Panc1 (cell line): ENCODE measurements at regions not wholly inside any gene's neighbourhood (a gene's known extent, or its start where the extent isn't known, plus 50 kb on each side); places are given as distances from the start of the nearest gene placed in this dataset.

Experiments used
- ATAC-seq: fragments of 200-7000 bp; cut with Tn5 transposase; 2 replicates; pipeline ENCODE4 v1.9.1; 2020; ENCODE audit warnings: mild to moderate bottlenecking, moderate library complexity
- BruUV-seq: library from RNA; stranded (reverse); fragments of 400-500 nt; replicated peaks from 2 replicates; lab custom pipeline; 2021; lab: Mats Ljungman, UMichigan
- CTCF ChIA-PET: fragments of 300-600 bp; sonication (Branson Sonifier 250); formaldehyde crosslinking; loops from one replicate; lab custom pipeline; 2022; ENCODE audit warnings: antibody characterized with exemption; lab: Charles Lee
- POLR2A ChIA-PET: fragments of 300-600 bp; sonication (Branson Sonifier 250); formaldehyde crosslinking; loops from one replicate; lab custom pipeline; 2022; ENCODE audit warnings: antibody characterized with exemption; lab: Charles Lee
- DNase-seq: peaks from one replicate; pipeline ENCODE4 v3.0.0-alpha.2; 2010; ENCODE audit warnings: low read depth, low spot score
- H3K27ac ChIP-seq: 2 replicates; pipeline ENCODE4 v1.5.1; 2011; ENCODE audit warnings: mild to moderate bottlenecking, low read length, inconsistent platforms
- H3K27me3 ChIP-seq: fragments of 200-500 bp; sonication (Bioruptor generic); 2 replicates; pipeline ENCODE4 v1.6.0; 2014; ENCODE audit warnings: low read length, inconsistent platforms; ENCODE audit not compliant: control insufficient read depth, insufficient read depth
- H3K36me3 ChIP-seq: fragments of 200-500 bp; sonication (Bioruptor generic); 2 replicates; pipeline ENCODE4 v1.5.1; 2014; ENCODE audit warnings: inconsistent platforms, mild to moderate bottlenecking, low read length, moderate library complexity; ENCODE audit not compliant: control insufficient read depth, insufficient read depth
- H3K4me1 ChIP-seq: 2 replicates; pipeline ENCODE4 v1.5.1; 2011; ENCODE audit warnings: inconsistent platforms, mild to moderate bottlenecking, low read length, moderate library complexity; ENCODE audit not compliant: control insufficient read depth, insufficient read depth
- H3K4me3 ChIP-seq, 2 experiments: 2 replicates each; pipeline ENCODE4 v1.5.1; 2011 to 2012; ENCODE audit warnings: low read depth in 2 of 2, low read length in 2 of 2, mild to moderate bottlenecking in 2 of 2, inconsistent platforms in 1 of 2, moderate library complexity in 1 of 2
- H3K9me3 ChIP-seq: fragments of 200-500 bp; sonication (Bioruptor generic); 2 replicates; pipeline ENCODE4 v1.5.1; 2014; ENCODE audit warnings: low read depth, mild to moderate bottlenecking, inconsistent platforms, low read length, moderate library complexity; ENCODE audit not compliant: control insufficient read depth, insufficient read depth
- POLR2AphosphoS5 ChIP-seq: IDR thresholded peaks from 2 replicates; pipeline ENCODE4 v1.6.1; 2012; ENCODE audit warnings: mild to moderate bottlenecking, low read depth, low read length, moderate library complexity
- SIN3A ChIP-seq: IDR thresholded peaks from 2 replicates; pipeline ENCODE4 v1.6.1; 2012; ENCODE audit warnings: low read depth, mild to moderate bottlenecking, low read length, moderate library complexity, borderline replicate concordance; ENCODE audit not compliant: insufficient read depth
- TCF7L2 ChIP-seq: IDR thresholded peaks from 2 replicates; pipeline ENCODE4 v1.6.1; 2011; ENCODE audit warnings: mild to moderate bottlenecking, low read depth, low read length, inconsistent platforms
- in situ Hi-C: cut with HindIII; loops from 2 replicates; pipeline ENCODE4 v1.10.0; 2016; ENCODE audit warnings: low sequenced_read_pairs, low pct_unique_long_range_greater_than_20kb
- intact Hi-C: fragments of 100-400 bp; cut with micrococcal nuclease; formaldehyde crosslinking; loops from one replicate; pipeline ENCODE4 v1.10.0; 2022; ENCODE audit not compliant: unreplicated experiment
- TF ChIP-seq, protein P1 (sequence below), 2 experiments: IDR thresholded peaks; 2 replicates each; pipeline ENCODE4 v1.6.1; 2011 to 2012; ENCODE audit warnings: low read depth in 2 of 2, control low read depth in 1 of 2, low read length in 1 of 2, mild to moderate bottlenecking in 1 of 2, moderate library complexity in 1 of 2; ENCODE audit not compliant: insufficient read depth in 1 of 2
- TF ChIP-seq, protein P2 (sequence below): fragments of 450-650 bp; IDR thresholded peaks from 2 replicates; pipeline ENCODE4 v1.5.1; 2017; ENCODE audit warnings: mild to moderate bottlenecking

DNA sequence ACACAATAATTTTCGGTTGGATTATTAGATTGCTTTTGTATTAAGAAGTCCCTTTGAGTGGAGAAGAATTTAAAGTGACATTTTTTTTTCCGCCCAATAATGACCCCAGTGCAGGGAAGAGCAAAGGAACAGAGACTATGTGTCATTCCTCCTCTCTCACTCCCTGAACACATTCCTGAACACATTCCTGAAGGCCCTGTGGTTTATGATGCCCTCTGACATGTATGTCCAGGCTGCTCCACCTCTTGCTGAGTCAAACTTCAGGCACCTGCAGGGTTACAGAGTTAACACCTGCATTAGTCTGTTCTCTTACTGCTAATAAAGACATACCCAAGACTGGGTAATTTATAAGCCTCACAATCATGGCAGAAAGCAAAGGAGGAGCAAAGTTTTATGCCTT, 704.0 kb upstream of the LRRN3 start:
- ATAC-seq (no peak), DNase-seq (peak; percentile 8)
- in situ Hi-C loops: no loop called here
- Histone ChIP-seq H3K36me3 (no peaks in the 10 kb centered on the region), H3K4me1 (no peaks in the 10 kb centered on the region), H3K27ac (no peak overlapping the region), H3K9me3 (no peaks in the 10 kb centered on the region), H3K4me3 (no peak overlapping the region), H3K27me3 (no peaks in the 10 kb centered on the region)
- ChIA-PET CTCF (no interaction called here), POLR2A (no interaction called here)
- no peak for TF ChIP-seq TCF7L2
- TF ChIP-seq, protein P1, sequence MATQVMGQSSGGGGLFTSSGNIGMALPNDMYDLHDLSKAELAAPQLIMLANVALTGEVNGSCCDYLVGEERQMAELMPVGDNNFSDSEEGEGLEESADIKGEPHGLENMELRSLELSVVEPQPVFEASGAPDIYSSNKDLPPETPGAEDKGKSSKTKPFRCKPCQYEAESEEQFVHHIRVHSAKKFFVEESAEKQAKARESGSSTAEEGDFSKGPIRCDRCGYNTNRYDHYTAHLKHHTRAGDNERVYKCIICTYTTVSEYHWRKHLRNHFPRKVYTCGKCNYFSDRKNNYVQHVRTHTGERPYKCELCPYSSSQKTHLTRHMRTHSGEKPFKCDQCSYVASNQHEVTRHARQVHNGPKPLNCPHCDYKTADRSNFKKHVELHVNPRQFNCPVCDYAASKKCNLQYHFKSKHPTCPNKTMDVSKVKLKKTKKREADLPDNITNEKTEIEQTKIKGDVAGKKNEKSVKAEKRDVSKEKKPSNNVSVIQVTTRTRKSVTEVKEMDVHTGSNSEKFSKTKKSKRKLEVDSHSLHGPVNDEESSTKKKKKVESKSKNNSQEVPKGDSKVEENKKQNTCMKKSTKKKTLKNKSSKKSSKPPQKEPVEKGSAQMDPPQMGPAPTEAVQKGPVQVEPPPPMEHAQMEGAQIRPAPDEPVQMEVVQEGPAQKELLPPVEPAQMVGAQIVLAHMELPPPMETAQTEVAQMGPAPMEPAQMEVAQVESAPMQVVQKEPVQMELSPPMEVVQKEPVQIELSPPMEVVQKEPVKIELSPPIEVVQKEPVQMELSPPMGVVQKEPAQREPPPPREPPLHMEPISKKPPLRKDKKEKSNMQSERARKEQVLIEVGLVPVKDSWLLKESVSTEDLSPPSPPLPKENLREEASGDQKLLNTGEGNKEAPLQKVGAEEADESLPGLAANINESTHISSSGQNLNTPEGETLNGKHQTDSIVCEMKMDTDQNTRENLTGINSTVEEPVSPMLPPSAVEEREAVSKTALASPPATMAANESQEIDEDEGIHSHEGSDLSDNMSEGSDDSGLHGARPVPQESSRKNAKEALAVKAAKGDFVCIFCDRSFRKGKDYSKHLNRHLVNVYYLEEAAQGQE (IDR thresholded peaks at IDR 0.05; ENCODE audit: insufficient read depth in 1 of 2, low read depth in 2 of 2, low read length in 1 of 2): no peak
- TF ChIP-seq POLR2AphosphoS5: no peak
- TF ChIP-seq, protein P2, sequence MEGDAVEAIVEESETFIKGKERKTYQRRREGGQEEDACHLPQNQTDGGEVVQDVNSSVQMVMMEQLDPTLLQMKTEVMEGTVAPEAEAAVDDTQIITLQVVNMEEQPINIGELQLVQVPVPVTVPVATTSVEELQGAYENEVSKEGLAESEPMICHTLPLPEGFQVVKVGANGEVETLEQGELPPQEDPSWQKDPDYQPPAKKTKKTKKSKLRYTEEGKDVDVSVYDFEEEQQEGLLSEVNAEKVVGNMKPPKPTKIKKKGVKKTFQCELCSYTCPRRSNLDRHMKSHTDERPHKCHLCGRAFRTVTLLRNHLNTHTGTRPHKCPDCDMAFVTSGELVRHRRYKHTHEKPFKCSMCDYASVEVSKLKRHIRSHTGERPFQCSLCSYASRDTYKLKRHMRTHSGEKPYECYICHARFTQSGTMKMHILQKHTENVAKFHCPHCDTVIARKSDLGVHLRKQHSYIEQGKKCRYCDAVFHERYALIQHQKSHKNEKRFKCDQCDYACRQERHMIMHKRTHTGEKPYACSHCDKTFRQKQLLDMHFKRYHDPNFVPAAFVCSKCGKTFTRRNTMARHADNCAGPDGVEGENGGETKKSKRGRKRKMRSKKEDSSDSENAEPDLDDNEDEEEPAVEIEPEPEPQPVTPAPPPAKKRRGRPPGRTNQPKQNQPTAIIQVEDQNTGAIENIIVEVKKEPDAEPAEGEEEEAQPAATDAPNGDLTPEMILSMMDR: no peak
- TF ChIP-seq SIN3A: no peak
- intact Hi-C loops: no loop called here
- no TSS peak for BruUV-seq

DNA sequence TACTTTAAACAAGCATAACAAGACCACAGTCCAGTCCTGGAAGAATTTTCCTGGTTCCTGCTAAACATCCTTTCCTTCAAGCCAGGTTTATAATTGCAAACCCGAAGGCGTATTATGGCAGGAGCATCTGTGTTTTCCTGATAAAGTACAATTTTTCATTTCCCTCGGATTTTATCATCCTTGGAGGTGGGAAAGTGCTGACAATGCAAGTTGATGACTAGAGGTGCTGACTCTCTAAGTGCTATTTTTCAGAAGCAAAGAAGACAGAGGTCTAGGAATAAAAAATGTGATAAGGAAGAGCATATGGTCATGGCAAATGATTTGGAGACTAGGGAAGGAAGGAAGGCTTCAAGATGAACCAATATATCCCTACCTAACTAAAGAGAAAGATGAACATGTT, 703.2 kb upstream of the LRRN3 start:
- ChIA-PET CTCF (no interaction called here), POLR2A (no interaction called here)
- no TSS peak for BruUV-seq
- Histone ChIP-seq H3K27ac (no peak overlapping the region), H3K36me3 (no peaks in the 10 kb centered on the region), H3K9me3 (no peaks in the 10 kb centered on the region), H3K27me3 (no peaks in the 10 kb centered on the region), H3K4me1 (no peaks in the 10 kb centered on the region), H3K4me3 (no peak overlapping the region)
- ATAC-seq (no peak), DNase-seq (no peak)
- intact Hi-C loops: no loop called here
- in situ Hi-C loops: no loop called here
- TF ChIP-seq TCF7L2 (no peak), SIN3A (no peak), POLR2AphosphoS5 (no peak)
- TF ChIP-seq, protein P1 (IDR thresholded peaks at IDR 0.05; ENCODE audit: insufficient read depth in 1 of 2, low read depth in 2 of 2, low read length in 1 of 2): no peak
- TF ChIP-seq, protein P2: no peak
